HepG2 (cell line): ENCODE measurements at regions not wholly inside any gene's neighbourhood (a gene's known extent, or its start where the extent isn't known, plus 50 kb on each side); places are given as distances from the start of the nearest gene placed in this dataset.
A peak's percentile ranks its signal among the peaks of the same experiment; 100 is the strongest.

Experiments
- ATAC-seq: fragments of 200-7000 bp; cut with Tn5 transposase; 3 replicates; pipeline ENCODE4 v1.9.1; 2020; ENCODE audit warnings: mild to moderate bottlenecking, moderate library complexity
- BruUV-seq: library from RNA; stranded (reverse); fragments of 400-500 nt; replicated peaks from 2 replicates; lab custom pipeline; 2021; lab: Mats Ljungman, UMichigan
- CTCF ChIA-PET: fragments of 300-600 bp; formaldehyde crosslinking; extraction: SDS; loops from one replicate; lab custom pipeline; 2021; ENCODE audit warnings: low total read pairs, inconsistent platforms, low intra/inter-chr PET ratio; lab: Yijun Ruan, JAX
- POLR2A ChIA-PET: fragments of 350-600 bp; sonication (Branson Sonifier 250); formaldehyde crosslinking; loops from one replicate; lab custom pipeline; 2020; ENCODE audit warnings: antibody characterized with exemption, inconsistent platforms; lab: Yijun Ruan, JAX
- DNase-seq: peaks from one replicate; pipeline ENCODE4 v3.0.0-alpha.2; 2015; ENCODE audit warnings: low spot score
- FAIRE-seq: peaks from 3 replicates; lab custom pipeline; 2011; peaks lifted over from hg19 to GRCh38; lab: Jason Lieb, UNC
- H2AFZ ChIP-seq: one replicate; pipeline ENCODE4 v1.6.1; 2011; ENCODE audit warnings: low read length, inconsistent platforms
- H3K27ac ChIP-seq: fragments of 300-600 bp; 3 replicates; pipeline ENCODE4 v1.8.0; 2011; ENCODE audit warnings: mixed run types, mild to moderate bottlenecking, mixed read lengths, low read length, inconsistent platforms; ENCODE audit not compliant: insufficient read depth; ENCODE audit errors: extremely low read length
- H3K27me3 ChIP-seq, 2 experiments: fragments of 200-600 bp in 1 of 2; 2 replicates in 1 of 2; 3 replicates in 1 of 2; pipeline versions ENCODE4 v1.6.0 to v1.8.0; 2011; ENCODE audit warnings: low read length in 2 of 2, mild to moderate bottlenecking in 2 of 2, moderate library complexity in 2 of 2, inconsistent platforms in 1 of 2; ENCODE audit not compliant: insufficient read depth in 2 of 2, control insufficient read depth in 1 of 2
- H3K36me3 ChIP-seq, 2 experiments: fragments of 200-600 bp in 1 of 2; replicated peaks in 1 of 2; 2 replicates in 1 of 2; 3 replicates in 1 of 2; pipeline versions ENCODE4 v1.5.1 to v1.8.0; 2011; ENCODE audit warnings: low read length in 2 of 2, inconsistent platforms in 1 of 2; ENCODE audit not compliant: insufficient read depth in 2 of 2, control insufficient read depth in 1 of 2
- H3K4me1 ChIP-seq: 2 replicates; pipeline ENCODE4 v1.5.1; 2012; ENCODE audit warnings: low read length, inconsistent platforms; ENCODE audit not compliant: insufficient read depth
- H3K4me2 ChIP-seq: 2 replicates; pipeline ENCODE4 v1.6.0; 2011; ENCODE audit warnings: low read depth, low read length, inconsistent platforms
- H3K4me3 ChIP-seq, 3 experiments: fragments of 200-600 bp in 1 of 3; sonication (generic), shearing (Covaris generic) in 1 of 3; replicated peaks in 1 of 3; 2 replicates each; pipeline ENCODE4 v1.5.1; 2011 to 2016; ENCODE audit warnings: low read length in 3 of 3, inconsistent platforms in 2 of 3, low read depth in 2 of 3, mild to moderate bottlenecking in 2 of 3, control low read depth in 1 of 3, mixed read lengths in 1 of 3; ENCODE audit not compliant: insufficient read depth in 1 of 3
- H3K79me2 ChIP-seq: one replicate; pipeline ENCODE4 v1.6.1; 2011; ENCODE audit warnings: low read length, inconsistent platforms; ENCODE audit not compliant: insufficient read depth
- H3K9ac ChIP-seq: 2 replicates; pipeline ENCODE4 v1.6.0; 2011; ENCODE audit warnings: mild to moderate bottlenecking, low read depth, low read length, inconsistent platforms; ENCODE audit not compliant: insufficient read depth
- H3K9me3 ChIP-seq: 2 replicates; pipeline ENCODE4 v1.5.1; 2012; ENCODE audit warnings: mild to moderate bottlenecking, low read length
- H4K20me1 ChIP-seq: 2 replicates; pipeline ENCODE4 v1.6.0; 2011; ENCODE audit warnings: inconsistent platforms, mild to moderate bottlenecking, low read length, moderate library complexity; ENCODE audit not compliant: insufficient read depth
- MAFF ChIP-seq: IDR thresholded peaks from 2 replicates; pipeline ENCODE4 v1.6.1; 2011; ENCODE audit warnings: low read depth, low read length, improper control_type of control experiment
- MAFK ChIP-seq, 2 experiments: IDR thresholded peaks in 1 of 2; conservative IDR thresholded peaks in 1 of 2; 2 replicates each; pipeline ENCODE4 v1.6.1; 2011; ENCODE audit warnings: improper control_type of control experiment in 2 of 2, low read length in 2 of 2
- TARDBP ChIP-seq: sonication (generic); formaldehyde crosslinking; IDR thresholded peaks from 2 replicates; pipeline ENCODE4 v1.8.0; 2022; ENCODE audit warnings: mild to moderate bottlenecking, missing genetic modification reagents
- ZNF276 ChIP-seq: sonication (generic); formaldehyde crosslinking; IDR thresholded peaks from 2 replicates; pipeline ENCODE4 v1.4.0; 2020; ENCODE audit warnings: mild to moderate bottlenecking, low read depth, missing genetic modification reagents
- ZNF703 ChIP-seq: sonication (generic); formaldehyde crosslinking; IDR thresholded peaks from 2 replicates; pipeline ENCODE4 v1.5.1; 2020; ENCODE audit warnings: missing genetic modification reagents, mild to moderate bottlenecking, moderate library complexity, borderline replicate concordance
- ZNF710 ChIP-seq: sonication (generic); formaldehyde crosslinking; IDR thresholded peaks from 2 replicates; pipeline ENCODE4 v1.5.0; 2020; ENCODE audit warnings: mild to moderate bottlenecking, missing genetic modification reagents, borderline replicate concordance
- WGBS: methylation state at CpG from one replicate; pipeline ENCODE4 v1.1.6; 2017; ENCODE audit warnings: low lambda C conversion rate; 5-methylcytosine and 5-hydroxymethylcytosine counted together
- in situ Hi-C: cut with HindIII; loops from 2 replicates; pipeline ENCODE4 v1.10.0; 2017; ENCODE audit warnings: low pct_unique_long_range_greater_than_20kb; ENCODE audit not compliant: extremely low pct_ligation_motif_present
- intact Hi-C: fragments of 100-400 bp; cut with micrococcal nuclease; formaldehyde crosslinking; loops from one replicate; pipeline ENCODE4 v1.10.0; 2022; ENCODE audit not compliant: unreplicated experiment

- no peak for ATAC-seq
- intact Hi-C loops = no loop called here
- Histone ChIP-seq H3K4me2 (no peak overlapping the region), H3K36me3 (no peaks in the 10 kb centered on the region), H2AFZ (no peak overlapping the region), H4K20me1 (no peaks in the 10 kb centered on the region), H3K4me3 (no peak overlapping the region), H3K27ac (no peak overlapping the region), H3K27me3 (no peaks in the 10 kb centered on the region), H3K9me3 (peaks cover 43% of the 10 kb centered on the region; the same call in 1 of the 2 replicates), H3K79me2 (no peaks in the 10 kb centered on the region), H3K4me1 (no peaks in the 10 kb centered on the region), H3K9ac (no peak overlapping the region)
- FAIRE-seq = no peak
- TF ChIP-seq TARDBP (CRISPR knock-in tag) = no peak
- TF ChIP-seq ZNF276 = no peak
- TF ChIP-seq ZNF710 (CRISPR knock-in tag) = no peak
- ChIA-PET POLR2A (no interaction called here), CTCF (no interaction called here)
- in situ Hi-C loops = no loop called here
- DNase-seq = no peak
- BruUV-seq = no TSS peak
- 8% methylated on average over 2 of the region's 2 CpGs for WGBS
Measured at GRCh38 chr5:30237189-30237588, 956.3 kb upstream of the CDH6 start.

GRCh38 chr5:30209755-30210154 lies 983.7 kb upstream of the CDH6 start:
- ChIA-PET POLR2A (no interaction called here), CTCF (no interaction called here)
- Histone ChIP-seq H3K4me3 (no peak overlapping the region), H3K9ac (no peak overlapping the region), H3K27me3 (no peaks in the 10 kb centered on the region), H3K79me2 (no peaks in the 10 kb centered on the region), H3K36me3 (no peaks in the 10 kb centered on the region), H2AFZ (no peak overlapping the region), H4K20me1 (no peaks in the 10 kb centered on the region), H3K27ac (no peak overlapping the region), H3K4me2 (no peak overlapping the region), H3K9me3 (peaks cover 50% of the 10 kb centered on the region), H3K4me1 (no peaks in the 10 kb centered on the region)
- DNase-seq = no peak
- no peak for TF ChIP-seq ZNF703 (CRISPR knock-in tag)
- peak; percentile 59; the same call in 1 of the 2 replicates for TF ChIP-seq MAFF
- TF ChIP-seq MAFK (conservative IDR thresholded peaks at IDR 0.05 in 1 of 2, IDR thresholded peaks at IDR 0.05 in 1 of 2; ENCODE audit: low read length in 2 of 2) = peak; percentile 34 to 79; a peak in 2 of 4 replicates
- no TSS peak for BruUV-seq
- no peak for FAIRE-seq
- in situ Hi-C loops (no loop called here), intact Hi-C loops (no loop called here)
- no peak for ATAC-seq
